ENCODE measurements at regions not wholly inside any gene's neighbourhood (a gene's known extent, or its start where the extent isn't known, plus 50 kb on each side); places are given as distances from the start of the nearest gene placed in this dataset.

DNA sequence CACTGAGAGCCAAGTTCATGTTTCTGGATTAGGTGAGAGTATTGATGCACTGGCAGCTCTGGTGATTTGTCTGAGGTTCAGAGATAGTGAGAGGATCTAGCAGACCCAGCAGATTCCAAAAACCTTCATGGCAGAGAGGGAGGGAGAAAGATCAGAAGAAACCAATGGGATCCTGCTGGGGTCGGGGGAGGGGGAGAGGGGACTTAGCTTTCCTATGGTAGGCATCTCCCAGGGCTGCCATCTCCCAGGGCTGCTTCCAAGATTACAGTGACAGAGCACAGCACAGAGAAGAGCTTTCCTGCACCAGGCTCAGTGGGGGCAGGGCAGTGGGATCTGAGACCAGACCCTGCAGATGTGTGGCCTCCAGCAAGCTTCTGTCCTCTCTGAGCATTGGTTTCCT lies 76.8 kb upstream of the GDF10 start:
- TF ChIP-seq, protein P1, sequence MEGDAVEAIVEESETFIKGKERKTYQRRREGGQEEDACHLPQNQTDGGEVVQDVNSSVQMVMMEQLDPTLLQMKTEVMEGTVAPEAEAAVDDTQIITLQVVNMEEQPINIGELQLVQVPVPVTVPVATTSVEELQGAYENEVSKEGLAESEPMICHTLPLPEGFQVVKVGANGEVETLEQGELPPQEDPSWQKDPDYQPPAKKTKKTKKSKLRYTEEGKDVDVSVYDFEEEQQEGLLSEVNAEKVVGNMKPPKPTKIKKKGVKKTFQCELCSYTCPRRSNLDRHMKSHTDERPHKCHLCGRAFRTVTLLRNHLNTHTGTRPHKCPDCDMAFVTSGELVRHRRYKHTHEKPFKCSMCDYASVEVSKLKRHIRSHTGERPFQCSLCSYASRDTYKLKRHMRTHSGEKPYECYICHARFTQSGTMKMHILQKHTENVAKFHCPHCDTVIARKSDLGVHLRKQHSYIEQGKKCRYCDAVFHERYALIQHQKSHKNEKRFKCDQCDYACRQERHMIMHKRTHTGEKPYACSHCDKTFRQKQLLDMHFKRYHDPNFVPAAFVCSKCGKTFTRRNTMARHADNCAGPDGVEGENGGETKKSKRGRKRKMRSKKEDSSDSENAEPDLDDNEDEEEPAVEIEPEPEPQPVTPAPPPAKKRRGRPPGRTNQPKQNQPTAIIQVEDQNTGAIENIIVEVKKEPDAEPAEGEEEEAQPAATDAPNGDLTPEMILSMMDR (IDR thresholded peaks at IDR 0.05), result no peak
- TF ChIP-seq POLR2A (IDR thresholded peaks at IDR 0.05), result no peak
